Naive thymus-derived CD8-positive, alpha-beta T cell (primary cell): ENCODE measurements at regions not wholly inside any gene's neighbourhood (a gene's known extent, or its start where the extent isn't known, plus 50 kb on each side); places are given as distances from the start of the nearest gene placed in this dataset.

Experiments
- ATAC-seq, 2 donors: fragments of 150-1000 bp; cut with Tn5 transposase in 1 of 2; sonication (Bioruptor Pico), chemical (Tn5 transposase) in 1 of 2; 1 replicate in 1 of 2; 2 replicates in 1 of 2; pipeline ENCODE4 v1.10.0; 2021; ENCODE audit warnings: mild to moderate bottlenecking in 2 of 2, moderate library complexity in 2 of 2
- POLR2A ChIA-PET: fragments of 350-600 bp; sonication (Branson Sonifier 250); formaldehyde crosslinking; loops from one replicate; lab custom pipeline; 2021; ENCODE audit warnings: antibody characterized with exemption; lab: Charles Lee
- DNase-seq, 10 donors: peaks; one replicate each; pipeline versions ENCODE4 v3.0.0 to v3.0.0-alpha.2; 2020 to 2022
- H3K27ac Mint-ChIP-seq, 10 donors: one replicate each; pipeline ENCODE4 v1.8.0; 2020 to 2022; ENCODE audit warnings: mild to moderate bottlenecking in 10 of 10, mixed read lengths in 10 of 10, moderate library complexity in 4 of 10, inconsistent platforms in 1 of 10
- H3K27me3 Mint-ChIP-seq, 5 donors: one replicate each; pipeline ENCODE4 v1.8.0; 2021 to 2022; ENCODE audit warnings: mixed read lengths in 5 of 5
- H3K36me3 Mint-ChIP-seq, 3 donors: one replicate each; pipeline ENCODE4 v1.8.0; 2020 to 2022; ENCODE audit warnings: mixed read lengths in 3 of 3, mild to moderate bottlenecking in 2 of 3, inconsistent platforms in 1 of 3
- H3K4me1 Mint-ChIP-seq, 4 donors: one replicate each; pipeline ENCODE4 v1.8.0; 2021 to 2022; ENCODE audit warnings: mixed read lengths in 4 of 4
- H3K4me3 Mint-ChIP-seq, 10 donors: one replicate each; pipeline ENCODE4 v1.8.0; 2020 to 2022; ENCODE audit warnings: mild to moderate bottlenecking in 10 of 10, mixed read lengths in 10 of 10, moderate library complexity in 6 of 10, inconsistent platforms in 1 of 10
- H3K9me3 Mint-ChIP-seq, 9 donors: one replicate each; pipeline ENCODE4 v1.8.0; 2020 to 2022; ENCODE audit warnings: mixed read lengths in 9 of 9, mild to moderate bottlenecking in 3 of 9, inconsistent platforms in 1 of 9, moderate library complexity in 1 of 9

DNA sequence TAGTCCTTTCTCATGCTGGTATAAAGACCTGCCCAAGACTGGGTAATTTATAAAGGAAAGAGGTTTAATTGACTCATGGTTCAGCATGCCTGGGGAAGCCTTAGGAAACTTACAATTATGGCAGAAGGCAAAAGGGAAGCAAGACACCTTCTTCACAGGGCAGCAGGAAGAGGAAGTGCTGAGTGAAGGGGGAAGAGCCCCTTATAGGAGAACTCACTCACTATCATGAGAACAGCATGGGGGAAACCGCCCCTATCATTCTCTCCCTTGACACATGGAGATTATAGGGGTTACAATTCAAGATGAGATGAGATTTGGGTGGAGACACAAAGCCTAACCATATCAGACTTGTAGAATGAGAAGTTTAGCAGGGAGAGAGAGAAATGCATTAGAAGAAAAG is 373.3 kb upstream of the DIAPH2 start:
- H3K27ac Mint-ChIP-seq = no peak overlapping the region
- H3K4me1 Mint-ChIP-seq = no peaks in the 10 kb centered on the region
- DNase-seq = no peak
- ATAC-seq = no peak
- H3K36me3 Mint-ChIP-seq = no peaks in the 10 kb centered on the region
- H3K4me3 Mint-ChIP-seq = no peak overlapping the region
- H3K9me3 Mint-ChIP-seq = peaks cover 0 to 12% (median 7%) of the 10 kb centered on the region in 9 donors
- POLR2A ChIA-PET = no interaction called here
- H3K27me3 Mint-ChIP-seq = peaks cover 0 to 1% (median 0%) of the 10 kb centered on the region in 5 donors

DNA sequence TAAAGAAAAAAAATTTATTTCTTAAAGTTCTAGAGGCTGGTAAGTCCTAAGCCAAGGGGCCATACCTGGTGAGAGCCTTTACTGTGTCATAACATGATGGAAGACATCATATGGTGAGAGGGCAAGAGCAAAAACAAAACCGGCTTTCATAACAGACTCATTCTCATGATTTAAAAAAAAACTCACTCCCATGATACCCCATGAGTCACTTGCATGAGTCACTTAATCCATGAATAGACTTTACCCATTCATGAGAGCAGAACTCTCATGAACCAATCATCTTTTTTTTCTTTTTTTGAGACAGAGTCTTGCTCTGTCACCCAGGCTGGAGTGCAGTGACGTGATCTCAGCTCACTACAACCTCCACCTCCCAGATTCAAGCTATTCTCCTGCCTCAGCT is 369.7 kb upstream of the DIAPH2 start:
- Mint-ChIP-seq H3K36me3 (peaks cover 0 to under 1% (median 0%) of the 10 kb centered on the region in 3 donors), H3K27ac (no peak overlapping the region), H3K4me1 (no peaks in the 10 kb centered on the region), H3K9me3 (peaks cover 0 to 12% (median 5%) of the 10 kb centered on the region in 9 donors), H3K4me3 (no peak overlapping the region), H3K27me3 (peaks cover 0 to 1% (median 0%) of the 10 kb centered on the region in 5 donors)
- POLR2A ChIA-PET = no interaction called here
- ATAC-seq (no peak), DNase-seq (no peak)

DNA sequence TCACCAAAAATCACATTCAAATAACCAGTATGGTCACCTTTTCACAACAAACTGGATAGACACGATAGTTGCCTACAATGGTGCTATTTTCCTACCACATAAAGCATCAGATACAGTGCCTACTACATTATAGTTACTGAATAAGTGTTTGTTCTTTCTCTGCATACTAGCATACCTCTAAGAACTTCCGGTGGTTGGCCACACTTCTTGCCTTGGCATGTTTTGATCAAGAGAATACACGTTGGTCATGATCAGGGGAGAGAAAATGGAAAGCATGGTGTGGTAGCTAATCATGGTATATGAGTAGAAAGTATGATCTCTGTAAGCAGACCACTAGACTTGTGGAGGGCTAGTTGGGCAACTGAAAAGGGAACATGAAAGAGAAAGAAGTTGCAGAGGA is 322.8 kb upstream of the DIAPH2 start:
- POLR2A ChIA-PET = no interaction called here
- Mint-ChIP-seq H3K4me1 (no peaks in the 10 kb centered on the region), H3K4me3 (no peak overlapping the region), H3K27ac (no peak overlapping the region), H3K27me3 (no peaks in the 10 kb centered on the region), H3K9me3 (peaks cover 0 to 5% (median 0%) of the 10 kb centered on the region in 9 donors), H3K36me3 (no peaks in the 10 kb centered on the region)
- ATAC-seq (no peak), DNase-seq (no peak)

- Mint-ChIP-seq H3K4me1 (peaks cover 0 to 3% (median 1%) of the 10 kb centered on the region in 4 donors), H3K9me3 (no peaks in the 10 kb centered on the region), H3K4me3 (no peak overlapping the region), H3K36me3 (no peaks in the 10 kb centered on the region), H3K27ac (no peak overlapping the region), H3K27me3 (peaks cover 0 to 3% (median 0%) of the 10 kb centered on the region in 5 donors)
- POLR2A ChIA-PET = no interaction called here
- peak in 2 of 10 donors; percentile 3 to 5 for DNase-seq
- no peak for ATAC-seq
These were observed 312.2 kb upstream of the DIAPH2 start for GRCh38 chrX:96372313-96373046.

GRCh38 chrX:96373047-96373355 is 311.6 kb upstream of the DIAPH2 start:
- no peaks in the 10 kb centered on the region for H3K36me3 Mint-ChIP-seq
- ATAC-seq (no peak), DNase-seq (no peak)
- POLR2A ChIA-PET = no interaction called here
- no peak overlapping the region for H3K4me3 Mint-ChIP-seq
- H3K27ac Mint-ChIP-seq = no peak overlapping the region
- peaks cover 0 to 3% (median 0%) of the 10 kb centered on the region in 5 donors for H3K27me3 Mint-ChIP-seq
- H3K4me1 Mint-ChIP-seq = peaks cover 0 to 3% (median 1%) of the 10 kb centered on the region in 4 donors
- no peaks in the 10 kb centered on the region for H3K9me3 Mint-ChIP-seq

DNA sequence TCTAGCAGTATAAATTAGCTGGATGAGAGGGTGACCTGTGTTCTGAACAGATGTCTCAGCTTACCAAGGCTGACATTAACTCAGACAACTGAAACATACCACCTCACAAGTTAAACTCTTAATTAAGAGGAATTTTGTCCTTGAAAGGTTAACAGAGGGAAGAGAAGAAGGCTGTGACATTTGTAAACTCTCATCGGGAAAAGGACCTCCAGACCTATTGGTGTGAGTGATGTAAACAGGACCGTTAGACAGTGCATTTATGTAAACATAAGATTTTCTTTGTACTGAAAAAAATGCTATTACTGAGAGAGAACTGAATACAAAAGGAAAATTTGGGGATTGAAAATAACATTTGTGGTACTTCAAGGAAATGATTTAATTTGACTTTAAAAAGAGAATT is 308.4 kb upstream of the DIAPH2 start:
- Mint-ChIP-seq H3K27ac (no peak overlapping the region), H3K36me3 (no peaks in the 10 kb centered on the region), H3K4me3 (no peak overlapping the region), H3K27me3 (no peaks in the 10 kb centered on the region), H3K9me3 (no peaks in the 10 kb centered on the region), H3K4me1 (peaks cover 0 to 3% (median 1%) of the 10 kb centered on the region in 4 donors)
- POLR2A ChIA-PET = no interaction called here
- no peak for ATAC-seq
- DNase-seq = no peak

GRCh38 chrX:96379951-96380350 is 304.7 kb upstream of the DIAPH2 start:
- POLR2A ChIA-PET = no interaction called here
- Mint-ChIP-seq H3K36me3 (no peaks in the 10 kb centered on the region), H3K4me3 (no peak overlapping the region), H3K4me1 (no peaks in the 10 kb centered on the region), H3K27me3 (no peaks in the 10 kb centered on the region), H3K9me3 (no peaks in the 10 kb centered on the region), H3K27ac (no peak overlapping the region)
- ATAC-seq = no peak
- no peak for DNase-seq

GRCh38 chrX:96382018-96382417 is 302.6 kb upstream of the DIAPH2 start:
- no peak for DNase-seq

GRCh38 chrX:96383428-96383827 is 301.2 kb upstream of the DIAPH2 start:
- ATAC-seq = no peak
- DNase-seq = no peak
- Mint-ChIP-seq H3K4me1 (no peaks in the 10 kb centered on the region), H3K4me3 (no peak overlapping the region), H3K9me3 (no peaks in the 10 kb centered on the region), H3K27me3 (no peaks in the 10 kb centered on the region), H3K27ac (no peak overlapping the region), H3K36me3 (no peaks in the 10 kb centered on the region)
- POLR2A ChIA-PET = no interaction called here

More at GRCh38 chrX:96382018-96382417, 302.6 kb upstream of the DIAPH2 start:
- no peaks in the 10 kb centered on the region for H3K9me3 Mint-ChIP-seq
- H3K36me3 Mint-ChIP-seq = no peaks in the 10 kb centered on the region
- no peaks in the 10 kb centered on the region for H3K4me1 Mint-ChIP-seq
- POLR2A ChIA-PET = no interaction called here
- no peaks in the 10 kb centered on the region for H3K27me3 Mint-ChIP-seq
- no peak overlapping the region for H3K4me3 Mint-ChIP-seq
- H3K27ac Mint-ChIP-seq = no peak overlapping the region
- no peak for ATAC-seq

DNA sequence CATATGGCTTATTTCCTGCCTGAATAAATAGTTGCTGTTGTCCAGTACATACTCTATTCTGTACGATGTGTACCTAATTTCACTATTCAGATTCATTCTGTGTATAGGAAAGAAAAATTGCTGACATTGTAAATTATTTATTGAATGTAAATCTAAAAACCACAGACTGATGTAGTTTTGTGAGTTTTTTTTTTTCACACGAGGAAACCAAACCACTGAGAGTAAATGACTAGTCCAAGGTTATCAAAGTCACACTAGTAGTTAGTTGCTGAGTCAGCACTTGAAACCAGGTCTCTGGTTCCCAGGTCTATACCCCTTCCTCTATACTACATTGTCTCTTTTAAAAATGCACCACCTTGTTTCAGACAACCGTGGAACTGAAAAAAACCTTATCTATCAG is 298.3 kb upstream of the DIAPH2 start:
- no peak for DNase-seq
- Mint-ChIP-seq H3K4me1 (no peaks in the 10 kb centered on the region), H3K9me3 (no peaks in the 10 kb centered on the region), H3K27me3 (no peaks in the 10 kb centered on the region), H3K36me3 (no peaks in the 10 kb centered on the region), H3K27ac (no peak overlapping the region), H3K4me3 (no peak overlapping the region)
- no peak for ATAC-seq
- POLR2A ChIA-PET = no interaction called here

GRCh38 chrX:96386981-96387380 is 297.7 kb upstream of the DIAPH2 start:
- Mint-ChIP-seq H3K4me3 (no peak overlapping the region), H3K4me1 (no peaks in the 10 kb centered on the region), H3K27me3 (no peaks in the 10 kb centered on the region), H3K36me3 (no peaks in the 10 kb centered on the region), H3K27ac (no peak overlapping the region), H3K9me3 (no peaks in the 10 kb centered on the region)
- no peak for ATAC-seq
- DNase-seq = no peak
- POLR2A ChIA-PET = no interaction called here

GRCh38 chrX:96387801-96388200 is 296.8 kb upstream of the DIAPH2 start:
- Mint-ChIP-seq H3K27me3 (no peaks in the 10 kb centered on the region), H3K36me3 (no peaks in the 10 kb centered on the region), H3K4me3 (no peak overlapping the region), H3K27ac (no peak overlapping the region), H3K4me1 (no peaks in the 10 kb centered on the region), H3K9me3 (peaks cover 0 to 3% (median 0%) of the 10 kb centered on the region in 9 donors)
- ATAC-seq = no peak
- POLR2A ChIA-PET = no interaction called here
- no peak for DNase-seq

DNA sequence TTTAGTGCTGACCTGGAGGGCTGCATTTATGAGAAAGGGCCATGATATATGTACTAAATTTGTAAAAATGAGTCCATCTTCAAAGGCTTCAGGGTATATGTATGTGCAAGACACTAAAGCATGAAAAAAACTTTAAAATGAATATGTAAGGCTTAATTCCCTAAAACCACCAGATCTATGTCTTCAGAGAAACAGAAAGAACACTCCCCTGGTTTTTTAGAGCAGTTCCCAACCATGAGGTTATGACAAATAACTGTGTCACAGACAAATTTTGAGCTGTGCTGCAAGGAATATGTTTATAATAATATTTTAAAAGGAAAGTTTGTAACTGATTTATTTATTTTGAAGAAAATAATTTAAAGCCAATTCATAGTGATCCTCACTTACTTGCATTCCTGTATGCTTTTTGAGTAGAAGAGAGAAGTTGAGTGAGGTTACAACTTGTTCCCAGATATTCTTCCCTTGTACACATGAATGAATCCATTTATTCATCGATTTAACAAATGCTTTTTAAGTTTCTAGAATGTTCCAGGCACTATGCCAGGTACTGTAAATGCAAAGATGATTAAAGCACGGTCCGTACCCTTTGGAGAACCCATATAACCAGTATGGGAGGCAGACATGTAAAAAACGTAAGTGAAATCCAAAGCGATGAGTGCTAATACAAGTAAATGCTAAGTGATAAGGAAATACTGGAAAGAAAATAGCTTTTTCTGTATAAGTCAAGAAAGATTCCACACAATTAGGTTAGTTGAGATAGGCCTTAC is 295.2 kb upstream of the DIAPH2 start:
- H3K4me1 Mint-ChIP-seq = no peaks in the 10 kb centered on the region
- H3K36me3 Mint-ChIP-seq = no peaks in the 10 kb centered on the region
- H3K27me3 Mint-ChIP-seq = no peaks in the 10 kb centered on the region
- no peak overlapping the region for H3K4me3 Mint-ChIP-seq
- POLR2A ChIA-PET = no interaction called here
- peaks cover 0 to 3% (median 0%) of the 10 kb centered on the region in 9 donors for H3K9me3 Mint-ChIP-seq
- no peak for DNase-seq
- no peak for ATAC-seq
- H3K27ac Mint-ChIP-seq = no peak overlapping the region
